Stimulated activated CD8-positive, alpha-beta memory T cell treated with anti-CD3 and anti-CD28 coated beads, Interleukin-7, amount 100 ng/mL, for 24 hours (primary cell): ENCODE measurements at regions not wholly inside any gene's neighbourhood (a gene's known extent, or its start where the extent isn't known, plus 50 kb on each side); places are given as distances from the start of the nearest gene placed in this dataset.
"Not testable (repeated sequence)": the region's sequence is repeated elsewhere in the genome, so short reads cannot be mapped to it uniquely, and the experiment has no call there.

Experiments used
- DNase-seq: peaks from one replicate; pipeline ENCODE4 v3.0.0-alpha.2; 2020; ENCODE audit warnings: low read depth

DNA sequence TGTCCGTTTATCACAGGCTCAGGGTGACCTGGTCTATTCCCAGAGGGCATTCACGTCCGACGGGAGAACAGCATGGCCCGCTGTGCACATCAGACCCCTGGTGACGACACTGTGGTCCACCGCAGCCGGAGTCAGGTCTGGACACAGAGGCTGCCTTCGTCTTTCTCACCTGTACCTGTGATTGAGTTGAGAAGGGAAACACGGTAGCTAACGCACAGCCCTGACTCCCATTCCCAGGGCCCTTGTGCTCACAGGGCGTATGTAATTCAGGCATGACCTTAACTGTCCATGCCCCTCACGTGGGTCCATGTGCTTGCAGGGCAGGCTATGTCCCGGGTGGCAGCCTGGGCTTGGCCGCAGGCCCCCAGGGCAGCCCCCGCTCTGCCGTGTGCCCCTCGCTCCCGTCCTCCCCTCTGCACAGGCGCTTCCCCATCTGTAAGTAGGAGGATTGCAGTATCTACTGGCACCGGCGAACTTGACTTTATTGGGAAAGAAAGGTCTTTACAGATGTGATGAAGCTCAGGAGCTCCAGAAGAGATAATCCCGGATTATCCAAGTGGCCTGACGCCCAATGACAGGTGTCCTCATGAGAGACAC, 221.3 kb upstream of the TCERG1L start:
- DNase-seq: no peak

DNA sequence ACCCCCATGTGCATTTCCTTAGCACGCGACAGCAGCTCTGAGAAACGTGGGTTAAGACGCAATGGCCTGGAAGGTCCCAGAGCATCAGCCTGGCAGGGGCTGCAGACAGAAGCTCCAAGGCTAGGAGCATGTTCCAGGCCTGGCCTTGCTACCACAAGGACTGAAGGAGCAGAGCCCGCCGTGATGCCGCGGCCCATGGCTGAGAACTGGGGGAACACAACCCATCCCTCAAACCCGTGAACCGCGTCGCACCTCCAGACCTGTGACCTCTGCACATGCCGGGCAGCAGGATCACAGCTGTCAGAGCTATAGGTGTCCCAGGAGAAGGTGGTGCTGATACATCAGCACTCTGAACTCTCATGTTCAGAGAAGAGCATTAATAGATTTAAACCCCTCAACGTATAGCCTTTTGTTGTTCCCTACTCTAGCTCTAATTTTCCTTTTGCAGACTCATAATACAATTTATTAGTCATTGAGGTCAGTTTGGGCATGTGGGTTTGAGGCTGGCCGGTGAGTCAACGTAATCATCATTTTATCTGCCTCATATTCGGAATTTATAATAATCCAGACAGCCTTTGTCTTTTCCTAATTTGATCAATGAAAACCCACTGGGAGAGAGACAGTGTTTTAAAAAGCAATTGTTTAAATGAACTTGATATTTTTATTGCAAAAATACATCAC, 222.5 kb upstream of the TCERG1L start:
- no peak for DNase-seq

DNA sequence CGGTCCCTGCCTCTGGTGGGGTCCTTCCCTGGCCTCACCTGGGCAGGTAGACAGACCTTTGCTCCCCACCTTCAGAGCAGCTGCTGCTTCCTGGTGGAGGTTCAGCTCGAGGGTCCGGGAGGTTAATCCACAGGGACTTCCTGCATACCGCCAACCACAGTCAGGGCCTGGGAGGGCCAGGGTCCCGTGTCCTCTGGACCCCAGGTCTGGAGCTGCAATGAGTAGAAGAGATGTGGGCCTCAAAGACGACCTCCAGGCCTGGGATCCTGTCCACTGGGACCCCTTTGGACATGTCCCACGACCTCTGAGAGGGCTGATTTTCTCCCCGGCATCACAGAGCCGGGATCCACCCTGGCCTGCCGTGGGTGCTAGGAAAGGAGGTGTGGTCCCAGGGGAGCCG, 223.3 kb upstream of the TCERG1L start:
- DNase-seq: no peak

DNA sequence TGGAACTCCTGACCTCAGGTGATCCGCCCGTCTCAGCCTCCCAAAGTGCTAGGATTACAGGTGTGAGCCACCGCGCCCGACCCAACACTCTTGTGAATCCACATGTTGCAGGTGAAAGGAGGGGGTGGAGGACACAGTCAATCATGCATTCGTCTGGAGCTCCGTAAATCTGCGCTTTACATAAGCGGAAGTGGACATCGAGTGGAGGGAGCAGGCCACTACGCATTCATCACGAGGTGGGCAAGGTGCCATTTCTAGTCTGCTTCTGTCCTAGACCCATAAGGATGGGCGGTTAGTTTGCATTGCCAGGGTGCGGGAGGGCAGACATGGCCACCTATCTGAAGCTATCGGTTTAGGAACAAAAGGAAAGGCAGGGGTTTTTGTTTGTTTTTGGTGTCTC, 225.2 kb upstream of the TCERG1L start:
- DNase-seq: no peak

DNA sequence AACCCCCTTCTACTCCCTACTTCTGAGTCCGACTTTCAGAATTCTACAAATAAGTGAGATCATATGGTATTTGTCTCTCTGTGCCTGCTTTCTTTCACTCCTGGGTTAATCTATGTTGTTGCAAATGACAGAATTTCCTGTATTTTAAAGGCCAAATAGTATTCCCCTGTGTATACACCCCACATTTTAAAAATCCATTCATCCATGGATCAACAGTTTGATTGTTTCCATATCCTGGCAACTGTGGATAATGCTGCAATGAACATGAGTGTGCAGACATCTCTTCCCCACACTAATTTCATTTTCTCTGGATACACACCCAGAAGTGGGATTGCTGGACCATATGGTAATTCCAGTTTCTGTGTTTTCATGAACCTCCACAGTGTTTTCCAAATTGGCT, 225.8 kb upstream of the TCERG1L start:
- DNase-seq: no peak

DNA sequence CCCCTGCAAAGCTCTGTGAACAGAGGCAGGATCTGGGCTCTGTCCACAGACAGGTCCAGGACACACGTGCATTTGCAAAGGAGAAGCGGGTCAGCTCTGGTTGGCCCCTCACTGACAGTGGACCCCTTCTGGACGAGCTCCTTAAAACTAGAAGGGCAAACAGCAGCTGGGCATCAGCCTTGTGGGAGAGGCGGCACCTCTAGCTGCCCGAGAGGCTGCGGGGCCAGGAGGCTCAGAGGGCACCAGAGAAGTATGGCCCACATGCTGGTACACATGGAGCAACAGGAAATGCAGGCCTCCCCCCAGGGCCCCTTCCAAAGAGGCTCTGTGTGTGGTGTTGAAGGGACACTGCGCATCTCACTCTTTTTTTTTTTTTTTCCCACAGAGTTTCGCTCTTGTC, 233.0 kb upstream of the TCERG1L start:
- DNase-seq: no peak

DNA sequence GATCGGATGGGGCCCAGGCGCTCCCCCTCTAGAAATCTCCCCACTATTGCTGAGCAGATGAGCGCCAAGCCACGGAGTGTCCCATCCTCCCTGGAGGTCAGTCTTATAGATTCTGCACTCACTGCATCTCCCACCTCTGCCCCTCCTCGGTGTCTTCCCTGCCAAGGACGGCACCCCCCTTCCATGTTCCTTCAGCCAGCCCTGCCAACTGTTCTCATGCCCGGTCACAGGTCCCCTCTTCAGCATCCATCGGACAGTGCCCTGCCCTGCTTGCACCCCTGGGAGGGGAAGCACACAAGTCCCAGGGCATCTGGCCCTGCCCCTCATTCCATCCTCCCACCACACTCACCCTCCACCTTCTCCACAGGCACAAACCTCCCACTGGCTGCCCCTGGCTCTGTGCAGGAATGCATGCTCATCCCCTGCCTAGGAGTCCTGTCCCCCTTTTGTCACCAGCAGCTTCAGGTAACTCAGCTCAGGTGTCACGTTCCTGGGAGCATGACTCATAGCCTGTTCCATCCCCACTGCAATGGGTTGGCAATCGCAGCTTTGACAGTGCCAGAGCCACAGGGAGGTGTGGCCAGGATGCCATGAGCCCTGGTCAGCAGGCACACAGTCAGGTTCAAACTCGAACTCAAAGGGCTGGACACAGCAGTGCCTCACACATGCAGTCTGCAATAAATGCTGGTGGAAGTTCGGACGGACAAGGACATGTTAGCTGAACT, 234.7 kb upstream of the TCERG1L start:
- no peak for DNase-seq

DNA sequence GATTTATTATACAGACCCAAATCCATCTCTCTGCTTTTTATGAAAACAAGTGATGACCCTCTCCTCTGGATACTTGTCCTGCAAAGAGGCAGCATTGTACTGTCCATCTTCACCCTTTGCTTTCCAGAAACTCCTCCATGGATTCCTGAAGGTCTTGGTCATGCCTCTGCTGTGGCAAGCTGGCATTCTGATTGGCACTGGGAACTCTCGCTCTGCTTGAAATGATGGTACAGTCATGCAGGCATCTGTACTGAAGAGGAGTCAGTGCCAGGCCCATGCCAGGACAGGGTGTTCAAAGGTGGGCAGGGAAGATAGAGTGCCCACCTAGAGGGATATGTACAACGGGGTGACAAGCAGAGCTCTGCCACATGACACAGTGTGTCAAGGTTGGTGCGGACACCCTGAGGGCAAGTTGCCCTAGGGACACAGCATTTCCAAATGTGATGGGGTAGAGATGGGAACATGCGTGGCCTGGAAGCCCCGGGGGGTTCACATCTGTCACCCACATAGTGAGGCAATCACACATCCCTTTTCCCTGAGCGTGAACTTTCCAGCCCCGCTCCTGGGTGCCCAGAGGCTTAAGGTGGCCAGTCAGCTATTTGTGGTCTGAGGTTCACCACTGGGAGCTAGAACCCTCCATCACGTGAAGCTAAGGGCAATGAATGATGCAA, 235.7 kb upstream of the TCERG1L start:
- no peak for DNase-seq

DNA sequence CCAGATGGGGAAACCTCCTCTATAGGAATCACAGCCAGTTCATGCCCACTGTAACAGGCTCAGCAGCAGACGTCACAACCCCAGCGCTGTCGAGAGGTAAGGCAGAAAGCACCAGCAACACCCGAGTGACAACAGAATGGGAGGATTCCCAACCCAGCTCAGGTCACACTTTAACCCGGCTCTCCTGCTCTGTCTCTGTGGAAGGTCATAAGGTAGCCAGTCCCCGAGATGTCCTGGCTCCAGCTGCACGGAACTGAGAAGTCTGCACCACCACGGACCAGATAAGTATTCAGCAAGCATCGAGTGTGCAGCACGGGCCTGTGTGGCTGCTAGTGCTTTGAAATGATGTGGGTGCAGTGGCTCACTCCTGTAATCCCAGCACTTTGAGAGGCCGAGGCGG, 236.7 kb upstream of the TCERG1L start:
- DNase-seq: no peak

DNA sequence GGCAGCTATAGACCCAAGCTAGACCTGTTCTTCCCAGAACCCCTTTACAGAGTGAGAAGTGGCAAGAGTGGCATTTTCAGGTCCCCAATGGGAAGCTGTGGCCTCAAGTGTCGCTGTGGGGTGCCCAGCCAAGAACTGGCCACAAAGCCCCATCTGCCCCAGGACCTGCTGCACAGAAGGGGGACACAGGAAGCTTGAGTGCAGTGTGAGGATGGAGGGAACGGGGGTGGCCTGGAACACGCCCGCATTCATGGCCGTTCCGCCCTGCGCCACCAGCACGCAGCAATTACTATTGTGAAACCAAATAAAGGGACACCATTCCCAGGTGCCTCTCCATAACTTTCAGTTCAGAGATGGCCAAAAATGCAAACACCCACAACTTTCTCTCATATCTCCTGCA, 237.6 kb upstream of the TCERG1L start:
- no peak for DNase-seq

DNA sequence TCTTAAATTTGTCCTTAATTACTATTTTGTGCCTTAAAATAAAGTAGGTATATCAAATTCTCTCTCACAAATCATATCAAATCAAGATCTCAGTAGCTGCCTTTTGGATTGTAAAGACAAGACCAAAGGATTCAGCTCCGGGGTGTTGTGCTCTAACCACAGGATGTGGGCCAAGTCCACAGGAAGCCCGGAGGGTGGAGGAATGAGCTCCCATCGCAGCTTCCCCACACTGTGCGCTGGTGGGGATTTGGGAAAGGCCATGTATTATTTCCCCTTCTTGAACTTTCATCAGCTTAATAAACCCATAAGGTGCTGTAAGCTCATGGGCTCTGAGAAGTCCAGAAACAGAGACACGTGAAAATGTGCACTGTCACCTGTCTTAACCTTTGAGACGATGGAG, 241.6 kb upstream of the TCERG1L start:
- DNase-seq: no peak

DNA sequence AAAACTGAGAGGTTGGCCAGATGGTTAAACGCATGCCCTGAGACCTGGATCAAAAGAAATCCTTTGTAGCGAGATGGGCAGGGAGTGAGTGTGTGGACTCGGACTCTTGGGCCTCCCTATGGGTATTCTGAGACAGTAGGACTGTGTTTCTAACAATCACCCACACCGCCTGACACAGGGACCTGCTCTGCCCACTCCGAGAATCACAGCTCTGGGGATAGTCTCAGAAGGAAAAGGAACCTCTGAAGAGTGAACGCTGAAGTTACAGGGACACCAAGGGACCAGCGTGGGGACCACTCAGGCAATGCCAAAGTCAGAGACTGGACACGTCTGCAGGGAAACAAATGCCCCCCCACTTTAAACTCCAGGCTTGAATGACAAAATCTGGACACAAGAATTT, 242.1 kb upstream of the TCERG1L start:
- no peak for DNase-seq

DNA sequence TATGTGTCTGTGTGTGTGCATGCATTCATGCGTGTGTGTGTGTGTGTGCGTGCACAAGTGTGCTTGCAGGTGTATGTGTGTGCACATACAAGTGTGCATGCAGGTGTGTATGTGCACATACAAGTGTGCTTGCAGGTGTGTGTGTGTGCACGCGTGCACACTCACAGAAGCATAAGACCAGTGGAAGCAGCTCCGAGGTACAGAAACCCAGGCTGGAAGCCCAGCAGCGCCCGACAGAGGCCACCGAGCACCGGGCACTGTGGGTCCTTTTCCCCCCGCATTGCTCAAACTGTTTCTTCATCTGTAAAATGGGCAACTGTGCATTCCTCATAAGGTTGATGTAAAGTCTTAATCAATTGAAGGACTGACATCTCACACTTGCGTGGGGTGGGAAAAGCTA, 243.3 kb upstream of the TCERG1L start:
- no peak for DNase-seq

DNA sequence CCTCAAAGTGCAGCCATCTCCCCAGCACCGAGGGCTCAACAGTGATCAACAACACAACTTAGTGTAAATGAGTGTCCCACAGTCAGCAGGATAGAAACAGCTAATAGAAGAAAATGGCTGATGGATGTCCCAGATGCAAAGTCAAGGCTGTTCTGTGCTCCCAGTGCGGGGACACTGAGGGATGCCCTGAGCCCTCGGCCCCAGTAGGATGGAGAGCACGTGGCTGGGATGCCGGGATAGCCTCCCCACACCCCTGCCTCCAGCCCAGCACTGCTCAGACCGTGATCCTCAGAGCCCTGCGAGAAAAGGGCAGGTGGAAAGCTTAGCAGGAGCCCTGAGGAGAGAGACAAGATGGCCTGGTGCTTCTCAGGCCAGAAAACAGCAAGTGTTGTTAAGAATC, 243.9 kb upstream of the TCERG1L start:
- no peak for DNase-seq

DNA sequence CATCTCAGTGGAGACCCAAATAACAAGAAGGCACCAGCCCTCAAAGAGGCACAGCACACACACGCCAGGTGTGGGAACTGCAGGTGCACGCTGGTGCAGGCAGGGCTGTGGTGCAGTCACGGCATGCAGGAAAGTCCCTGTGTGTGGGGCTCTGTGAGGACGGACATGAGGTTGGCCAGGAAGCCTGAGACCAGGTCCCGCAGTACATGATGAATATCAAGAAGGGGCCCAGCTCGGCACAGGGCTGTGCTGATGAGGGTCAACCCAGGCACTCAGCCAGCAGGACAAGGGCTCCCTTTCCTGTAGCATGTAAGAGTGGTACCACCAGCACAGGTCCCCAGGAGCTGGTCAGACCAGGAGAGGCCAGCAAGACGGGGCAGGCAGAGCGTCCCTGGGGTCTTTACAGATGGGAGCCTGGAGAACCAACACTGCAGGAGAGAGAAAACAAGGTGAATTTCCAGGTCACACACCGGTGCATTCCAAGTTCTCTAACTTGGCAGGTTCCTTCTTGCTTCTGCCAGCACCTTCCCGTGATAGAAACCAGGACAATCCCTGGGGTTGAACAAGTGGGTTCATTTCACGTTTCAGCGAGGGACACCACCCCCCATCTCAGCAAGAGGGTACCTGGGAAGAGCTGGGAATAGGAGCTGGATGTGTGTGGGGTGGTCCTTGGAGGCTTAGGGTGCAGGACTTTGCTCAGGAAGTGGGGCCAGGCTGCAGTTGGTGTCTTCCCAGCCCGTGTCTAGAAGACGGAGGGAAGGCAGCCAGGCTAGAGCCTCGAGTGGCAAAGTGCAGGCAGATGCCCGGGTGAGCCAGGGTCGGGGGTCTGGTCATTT, 244.8 kb upstream of the TCERG1L start:
- no peak for DNase-seq

DNA sequence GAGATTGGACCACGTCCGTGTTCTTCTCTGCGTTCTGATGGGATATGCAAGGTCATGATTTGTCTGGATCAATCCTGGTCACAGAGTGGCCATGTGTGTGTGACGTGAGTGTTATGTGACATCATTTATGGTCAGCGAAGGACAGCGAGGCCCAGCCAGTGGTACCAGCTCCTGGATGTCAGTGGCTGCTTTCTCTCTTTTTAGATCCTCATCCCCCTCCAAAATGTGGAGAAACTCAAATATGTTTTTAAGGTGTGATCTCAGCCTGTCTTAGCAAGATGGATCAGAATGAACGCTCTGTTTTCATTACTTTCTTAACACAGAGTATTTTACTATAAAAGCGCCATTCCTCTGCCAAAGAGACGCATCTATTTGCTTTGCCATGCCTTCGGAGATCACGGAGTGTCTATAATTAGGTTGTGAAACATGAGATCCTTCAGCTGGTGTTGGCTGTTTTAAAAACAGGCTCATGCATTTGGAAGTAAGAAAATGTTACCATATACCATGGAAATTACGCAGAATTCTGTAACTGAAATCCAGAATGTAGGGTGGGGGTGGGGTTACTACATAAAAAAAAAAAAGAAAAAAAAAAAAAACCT, 245.5 kb upstream of the TCERG1L start:
- no peak for DNase-seq

DNA sequence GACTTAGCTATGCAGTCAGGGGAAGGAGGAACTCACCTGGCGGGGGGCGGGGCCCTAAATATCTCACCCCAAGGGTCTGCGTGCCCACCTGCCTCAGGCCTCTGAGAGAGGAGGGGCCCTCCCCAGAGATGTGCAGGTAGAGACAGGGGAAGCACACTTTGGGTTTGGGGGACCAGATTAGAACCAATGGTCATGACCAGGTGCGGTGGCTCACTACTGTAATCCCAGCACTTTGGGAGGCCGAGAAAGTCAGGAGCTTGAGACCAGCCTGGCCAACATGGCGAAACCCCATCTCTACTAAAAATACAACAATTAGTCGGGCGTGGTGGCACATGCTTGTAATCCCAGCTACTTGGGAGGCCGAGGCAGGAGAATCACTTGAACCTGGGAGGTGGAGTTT, 246.4 kb upstream of the TCERG1L start:
- not testable (repeated sequence) for DNase-seq

DNA sequence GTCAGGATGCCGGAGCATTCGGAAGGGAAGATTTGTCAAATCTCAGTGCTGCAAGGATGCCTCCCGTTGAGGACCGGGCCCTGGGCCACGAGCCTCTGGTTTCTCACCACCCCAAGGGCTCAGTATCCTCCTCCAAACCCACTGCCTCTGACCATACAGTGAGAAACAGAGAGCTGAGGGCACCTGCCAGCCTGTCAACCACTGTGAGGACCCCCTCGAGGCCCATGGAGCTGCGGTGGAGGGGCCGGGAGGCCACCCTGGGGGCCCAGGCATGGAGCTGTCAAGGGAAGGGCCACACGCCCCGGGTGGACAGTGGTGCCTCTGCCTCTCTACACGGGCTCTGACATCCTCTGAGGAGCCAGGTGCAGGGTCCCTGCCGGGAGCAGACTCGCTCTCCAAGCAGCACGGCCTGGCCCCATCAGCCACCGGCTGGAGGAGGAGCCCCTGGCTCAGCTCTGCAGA, 248.0 kb upstream of the TCERG1L start:
- no peak for DNase-seq

DNA sequence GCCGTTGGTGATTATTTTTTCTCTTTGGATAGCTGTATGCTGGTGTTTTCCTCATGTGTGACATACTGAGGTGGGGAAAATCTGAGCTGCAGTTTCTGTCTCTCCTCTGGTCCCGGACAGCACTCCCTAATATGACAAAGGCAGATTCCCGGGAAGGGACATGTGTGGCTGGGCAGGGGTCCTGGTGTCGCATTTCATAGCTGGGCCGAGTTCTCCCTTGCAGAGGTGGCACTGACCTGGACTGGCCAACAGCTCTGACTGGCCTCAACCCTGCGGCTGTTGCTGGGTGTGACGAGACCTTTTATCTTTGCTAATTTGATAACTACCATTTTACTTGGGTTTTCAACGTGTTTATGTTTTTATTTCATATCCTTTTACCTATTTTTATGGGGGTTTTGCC, 248.6 kb upstream of the TCERG1L start:
- no peak for DNase-seq

DNA sequence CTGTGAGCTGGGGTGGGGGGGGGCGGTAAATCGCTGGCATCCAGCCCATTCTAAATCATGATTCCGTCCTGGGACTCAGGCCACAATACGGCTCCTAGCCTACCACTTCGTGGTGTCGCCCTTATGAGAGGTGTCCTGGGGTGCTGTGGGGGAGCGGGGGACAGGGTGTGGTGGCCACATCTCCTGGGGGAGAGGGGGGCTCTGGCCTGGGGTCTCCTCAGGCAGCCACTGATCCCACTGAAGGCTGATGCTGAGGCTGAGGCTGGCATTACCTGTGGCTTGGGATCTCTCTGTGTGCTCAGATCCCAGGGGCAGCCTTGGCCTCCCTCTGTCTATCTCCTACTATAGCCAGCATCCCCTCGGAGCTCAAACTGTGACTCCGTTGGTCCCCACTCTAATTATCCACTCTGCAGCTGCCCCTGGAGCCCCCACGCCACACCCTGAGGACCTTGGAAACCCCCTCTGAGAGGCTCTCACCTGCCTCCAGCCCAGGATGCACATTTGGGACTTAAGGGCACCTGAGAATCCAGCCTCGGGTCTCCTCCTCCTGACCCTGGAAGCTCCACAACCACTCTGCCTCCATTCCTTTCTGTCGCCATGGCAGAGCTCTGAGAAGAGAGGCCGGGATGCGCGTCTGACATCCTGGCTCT, 249.3 kb upstream of the TCERG1L start:
- DNase-seq: no peak

DNA sequence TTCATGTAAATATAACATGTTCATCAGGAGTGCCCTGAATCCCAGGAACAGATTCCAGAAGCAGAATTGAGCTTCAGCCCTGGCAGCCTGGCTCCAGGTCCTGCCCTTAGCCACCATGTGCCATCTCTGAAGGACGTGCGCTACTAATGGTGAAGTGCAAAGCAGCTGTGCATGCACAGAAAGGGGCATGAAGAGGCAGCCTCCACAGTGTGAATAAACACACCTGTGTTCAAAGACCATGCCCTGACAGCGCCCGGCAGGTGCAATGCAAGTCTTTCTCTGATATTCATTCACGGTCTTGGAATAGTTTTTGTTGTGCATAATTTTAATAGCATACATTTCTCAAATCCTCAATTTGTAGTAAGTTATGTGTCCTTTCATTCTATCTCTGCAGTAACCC, 250.4 kb upstream of the TCERG1L start:
- no peak for DNase-seq
